Peyer's patch (tissue), 4 donors: ENCODE measurements at regions not wholly inside any gene's neighbourhood (a gene's known extent, or its start where the extent isn't known, plus 50 kb on each side); places are given as distances from the start of the nearest gene placed in this dataset.

ENCODE experiments used
- DNase-seq, 3 donors: peaks; one replicate each; pipeline ENCODE4 v3.0.0-alpha.2; 2017 to 2019
- H3K27ac ChIP-seq, 4 donors: fragments of 200-600 bp; sonication (generic); one replicate each; pipeline ENCODE4 v1.5.1; 2016 to 2019
- H3K27me3 ChIP-seq, 2 donors: fragments of 200-600 bp; sonication (generic); one replicate each; pipeline ENCODE4 v1.5.1; 2019
- H3K36me3 ChIP-seq, 3 donors: fragments of 200-600 bp; sonication (generic); one replicate each; pipeline ENCODE4 v1.5.1; 2016 to 2019
- H3K4me1 ChIP-seq, 4 donors: fragments of 200-600 bp; sonication (generic); one replicate each; pipeline ENCODE4 v1.5.1; 2016 to 2019
- H3K4me3 ChIP-seq, 4 donors: fragments of 200-600 bp; sonication (generic); 1 replicate in 3 of 4; 2 replicates in 1 of 4; pipeline ENCODE4 v1.5.1; 2016 to 2019; ENCODE audit warnings: mild to moderate bottlenecking in 1 of 4
- H3K9me3 ChIP-seq, 4 donors: fragments of 200-600 bp; sonication (generic); one replicate each; pipeline ENCODE4 v1.5.1; 2016 to 2019; ENCODE audit warnings: mild to moderate bottlenecking in 1 of 4
- POLR2A ChIP-seq, 2 donors: fragments of 450-650 bp; IDR thresholded peaks; one replicate each; pipeline ENCODE4 v1.5.1; 2017; ENCODE audit warnings: antibody characterized with exemption in 2 of 2, mild to moderate bottlenecking in 2 of 2, moderate library complexity in 2 of 2
- TF ChIP-seq, protein P1 (sequence below), 6 experiments: fragments of 450-650 bp in 4 of 6; fragments of 200-600 bp in 2 of 6; sonication (generic) in 1 of 6; IDR thresholded peaks; one replicate each; pipeline ENCODE4 v1.5.1; 2017 to 2019; ENCODE audit warnings: antibody characterized with exemption in 6 of 6, mild to moderate bottlenecking in 3 of 6, moderate library complexity in 1 of 6

DNA sequence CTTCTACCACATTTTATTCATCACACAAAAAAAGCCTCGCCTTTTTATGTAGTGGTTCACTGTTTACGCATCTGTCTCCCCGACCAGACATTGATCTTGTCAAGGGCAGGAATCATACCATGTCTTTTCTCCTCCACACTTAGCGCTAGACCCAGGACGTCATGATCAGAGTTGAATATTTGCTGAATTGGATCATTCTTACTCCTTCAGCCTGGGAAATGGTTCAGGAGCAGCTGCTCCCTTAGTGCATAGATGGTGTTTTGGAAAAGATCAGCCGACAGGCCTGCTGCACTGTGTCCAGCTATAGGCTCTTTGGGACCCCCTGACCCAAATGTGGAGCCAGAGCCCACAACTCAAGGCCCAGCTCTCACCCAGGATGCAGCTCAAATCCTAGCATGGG is 249.1 kb upstream of the TMEM72 start:
- H3K36me3 ChIP-seq: no peaks in the 10 kb centered on the region
- H3K4me3 ChIP-seq: no peak overlapping the region
- no peak for DNase-seq
- no peaks in the 10 kb centered on the region for H3K4me1 ChIP-seq
- H3K27ac ChIP-seq: no peak overlapping the region
- no peaks in the 10 kb centered on the region for H3K9me3 ChIP-seq
- no peak for TF ChIP-seq POLR2A (IDR thresholded peaks at IDR 0.05)
- TF ChIP-seq, protein P1, sequence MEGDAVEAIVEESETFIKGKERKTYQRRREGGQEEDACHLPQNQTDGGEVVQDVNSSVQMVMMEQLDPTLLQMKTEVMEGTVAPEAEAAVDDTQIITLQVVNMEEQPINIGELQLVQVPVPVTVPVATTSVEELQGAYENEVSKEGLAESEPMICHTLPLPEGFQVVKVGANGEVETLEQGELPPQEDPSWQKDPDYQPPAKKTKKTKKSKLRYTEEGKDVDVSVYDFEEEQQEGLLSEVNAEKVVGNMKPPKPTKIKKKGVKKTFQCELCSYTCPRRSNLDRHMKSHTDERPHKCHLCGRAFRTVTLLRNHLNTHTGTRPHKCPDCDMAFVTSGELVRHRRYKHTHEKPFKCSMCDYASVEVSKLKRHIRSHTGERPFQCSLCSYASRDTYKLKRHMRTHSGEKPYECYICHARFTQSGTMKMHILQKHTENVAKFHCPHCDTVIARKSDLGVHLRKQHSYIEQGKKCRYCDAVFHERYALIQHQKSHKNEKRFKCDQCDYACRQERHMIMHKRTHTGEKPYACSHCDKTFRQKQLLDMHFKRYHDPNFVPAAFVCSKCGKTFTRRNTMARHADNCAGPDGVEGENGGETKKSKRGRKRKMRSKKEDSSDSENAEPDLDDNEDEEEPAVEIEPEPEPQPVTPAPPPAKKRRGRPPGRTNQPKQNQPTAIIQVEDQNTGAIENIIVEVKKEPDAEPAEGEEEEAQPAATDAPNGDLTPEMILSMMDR (IDR thresholded peaks at IDR 0.05): no peak
- H3K27me3 ChIP-seq: no peaks in the 10 kb centered on the region

DNA sequence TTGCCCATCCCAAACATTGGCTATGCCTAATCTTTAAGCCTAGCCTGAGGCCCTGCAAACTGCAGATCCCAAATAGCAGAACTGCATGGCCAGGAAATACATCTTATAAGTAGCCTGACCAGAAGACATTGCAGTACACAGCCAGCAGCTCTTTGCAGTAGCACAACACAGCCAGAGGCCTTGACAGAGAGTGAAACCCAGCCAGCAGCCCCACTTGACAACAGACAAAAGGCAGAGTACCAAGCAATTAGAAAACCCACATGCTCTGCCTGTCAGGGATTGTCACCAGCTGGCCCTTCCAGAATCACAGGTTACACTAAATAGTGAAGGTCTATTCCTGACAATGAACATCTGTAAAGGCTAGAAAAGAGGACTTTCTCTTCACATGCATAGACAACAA is 242.8 kb upstream of the TMEM72 start:
- Histone ChIP-seq H3K9me3 (no peaks in the 10 kb centered on the region), H3K27ac (no peak overlapping the region), H3K4me3 (no peak overlapping the region), H3K4me1 (no peaks in the 10 kb centered on the region), H3K36me3 (no peaks in the 10 kb centered on the region), H3K27me3 (no peaks in the 10 kb centered on the region)
- no peak for DNase-seq
- no peak for TF ChIP-seq POLR2A (IDR thresholded peaks at IDR 0.05)
- TF ChIP-seq, protein P1 (IDR thresholded peaks at IDR 0.05): no peak

DNA sequence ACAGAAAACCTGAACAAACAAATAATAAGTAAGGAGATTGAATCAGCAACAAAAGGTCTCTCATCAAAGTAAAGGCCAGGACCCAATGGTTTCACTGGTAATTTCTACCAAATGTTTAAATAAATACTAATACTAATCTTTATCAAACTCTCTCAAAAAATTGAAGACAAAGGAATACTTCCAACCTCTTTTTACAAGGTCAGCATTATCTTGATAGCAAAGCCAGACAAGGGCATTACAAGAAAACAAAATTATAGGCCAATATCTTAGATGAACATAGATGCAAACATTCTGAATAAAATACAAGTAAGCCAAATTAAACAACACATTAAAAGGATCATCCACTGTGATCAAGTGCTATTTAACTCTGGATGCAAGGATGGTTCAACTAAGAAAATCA is 239.8 kb upstream of the TMEM72 start:
- TF ChIP-seq POLR2A (IDR thresholded peaks at IDR 0.05): no peak
- TF ChIP-seq, protein P1 (IDR thresholded peaks at IDR 0.05): no peak
- DNase-seq: no peak
- Histone ChIP-seq H3K9me3 (no peaks in the 10 kb centered on the region), H3K27me3 (no peaks in the 10 kb centered on the region), H3K27ac (no peak overlapping the region), H3K4me1 (no peaks in the 10 kb centered on the region), H3K36me3 (no peaks in the 10 kb centered on the region), H3K4me3 (no peak overlapping the region)

DNA sequence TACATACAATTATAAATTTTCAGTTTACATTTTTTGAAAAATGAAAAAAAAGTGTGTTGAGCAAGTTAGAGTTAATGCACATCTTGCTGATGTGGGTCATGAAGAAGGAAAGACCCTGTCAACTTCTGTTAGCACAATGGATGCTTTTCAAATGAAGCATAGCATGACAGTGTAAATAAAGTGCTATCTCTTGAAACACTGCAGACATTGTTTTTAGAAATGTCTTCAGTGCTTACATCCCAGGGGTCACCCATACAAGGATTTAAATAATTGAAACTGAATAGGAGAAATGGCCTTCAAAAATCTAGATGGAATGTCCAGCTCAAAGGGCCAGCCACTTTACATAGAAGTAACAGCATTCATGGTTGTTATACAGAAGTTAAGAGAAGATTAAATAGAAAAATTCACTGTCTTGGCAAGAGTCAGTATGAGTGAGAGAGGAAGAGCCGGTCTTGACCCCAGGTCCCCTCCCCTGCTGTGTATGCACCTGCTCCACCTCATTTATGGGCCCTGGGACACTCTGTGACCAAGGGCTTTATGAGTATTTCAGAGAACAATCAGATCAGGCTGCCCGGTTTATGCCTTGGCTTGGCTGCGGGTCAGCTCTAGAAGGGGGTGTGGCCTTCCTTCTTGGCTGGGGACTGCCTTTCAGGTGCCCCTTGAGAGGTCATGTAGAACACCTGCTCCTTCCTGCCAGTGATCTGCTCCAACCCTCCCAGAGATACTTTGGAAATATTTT is 237.7 kb upstream of the TMEM72 start:
- Histone ChIP-seq H3K36me3 (no peaks in the 10 kb centered on the region), H3K4me1 (no peaks in the 10 kb centered on the region), H3K4me3 (no peak overlapping the region), H3K27me3 (no peaks in the 10 kb centered on the region), H3K9me3 (no peaks in the 10 kb centered on the region), H3K27ac (no peak overlapping the region)
- no peak for DNase-seq
- no peak for TF ChIP-seq POLR2A (IDR thresholded peaks at IDR 0.05)
- TF ChIP-seq, protein P1 (IDR thresholded peaks at IDR 0.05): no peak

DNA sequence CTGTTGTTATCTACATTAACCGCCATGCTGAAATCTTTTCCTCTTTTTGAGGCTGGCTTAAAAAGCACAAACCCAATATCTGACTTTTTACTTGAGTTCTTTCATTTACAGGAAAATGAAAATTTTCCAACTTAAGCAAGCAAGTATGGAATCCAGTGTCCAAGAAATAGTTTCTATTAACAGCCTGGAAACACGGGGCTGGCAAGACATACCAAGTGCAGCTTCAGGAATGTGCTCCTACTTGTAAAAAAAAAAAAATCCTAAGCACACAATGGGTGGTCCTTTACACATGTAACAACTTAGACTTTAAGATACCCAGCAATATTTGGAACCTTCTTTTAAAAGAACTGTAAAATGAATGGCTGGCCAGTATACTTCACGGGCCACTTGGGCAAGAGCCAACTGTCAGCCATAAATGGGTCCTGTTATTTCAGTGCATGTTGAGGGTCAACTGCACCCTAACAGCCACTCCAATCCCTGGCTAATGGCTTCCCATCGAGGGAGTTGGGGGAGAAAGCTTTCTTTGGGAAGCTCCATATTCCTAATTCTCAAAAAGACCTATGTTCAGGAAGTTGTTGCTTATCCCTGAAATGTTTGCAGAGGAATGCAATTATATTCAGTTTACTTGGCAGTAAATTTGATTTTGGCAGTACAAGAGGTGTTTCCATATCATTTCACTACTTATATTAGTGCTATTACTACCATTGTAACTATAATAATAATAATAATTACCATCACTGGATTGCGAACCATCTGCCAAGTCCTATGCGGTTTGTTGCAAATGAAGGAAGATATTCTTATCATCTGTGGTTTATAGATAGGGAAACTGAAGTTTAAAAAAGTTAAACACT is 236.4 kb upstream of the TMEM72 start:
- H3K9me3 ChIP-seq: no peaks in the 10 kb centered on the region
- TF ChIP-seq, protein P1 (IDR thresholded peaks at IDR 0.05): no peak
- no peak for TF ChIP-seq POLR2A (IDR thresholded peaks at IDR 0.05)
- no peak for DNase-seq
- H3K27me3 ChIP-seq: no peaks in the 10 kb centered on the region
- no peak overlapping the region for H3K27ac ChIP-seq
- no peaks in the 10 kb centered on the region for H3K36me3 ChIP-seq
- H3K4me1 ChIP-seq: no peaks in the 10 kb centered on the region
- no peak overlapping the region for H3K4me3 ChIP-seq
